H1 (cell line): ENCODE measurements at regions not wholly inside any gene's neighbourhood (a gene's known extent, or its start where the extent isn't known, plus 50 kb on each side); places are given as distances from the start of the nearest gene placed in this dataset.

Experiments
- CTCF ChIA-PET: fragments of 300-600 bp; sonication (Branson Sonifier 250); formaldehyde crosslinking; loops from one replicate; lab custom pipeline; 2021; ENCODE audit not compliant: partially characterized antibody; lab: Charles Lee
- POLR2A ChIA-PET: fragments of 300-600 bp; sonication (Branson Sonifier 250); formaldehyde crosslinking; loops from one replicate; lab custom pipeline; 2021; ENCODE audit warnings: inconsistent platforms; ENCODE audit not compliant: partially characterized antibody; lab: Charles Lee
- DNase-seq, 2 experiments: peaks; one replicate each; pipeline versions ENCODE4 v3.0.0 to v3.0.0-alpha.2; 2010 to 2022; ENCODE audit warnings: low spot score in 2 of 2, low read depth in 1 of 2, mixed read lengths in 1 of 2
- FAIRE-seq: peaks from 2 replicates; lab custom pipeline; 2011; peaks lifted over from hg19 to GRCh38; lab: Jason Lieb, UNC
- H2AFZ ChIP-seq: 2 replicates; pipeline ENCODE4 v1.8.1; 2012; ENCODE audit warnings: low read length, inconsistent platforms
- H2AK5ac ChIP-seq: 2 replicates; pipeline ENCODE4 v1.6.1; 2013; ENCODE audit warnings: low read depth, low read length
- H2BK120ac ChIP-seq: replicated peaks from 2 replicates; pipeline ENCODE3; 2013; ENCODE audit warnings: low read depth, low read length, inconsistent platforms
- H2BK12ac ChIP-seq: 2 replicates; pipeline ENCODE4 v1.6.1; 2013; ENCODE audit warnings: low read depth, low read length
- H2BK15ac ChIP-seq: 2 replicates; pipeline ENCODE4 v1.6.1; 2013; ENCODE audit warnings: low read length
- H2BK20ac ChIP-seq: 2 replicates; pipeline ENCODE4 v1.6.1; 2013; ENCODE audit warnings: low read length
- H2BK5ac ChIP-seq: 2 replicates; pipeline ENCODE4 v1.6.1; 2013; ENCODE audit warnings: low read depth, low read length
- H3K14ac ChIP-seq: 2 replicates; pipeline ENCODE4 v1.6.1; 2013; ENCODE audit warnings: inconsistent platforms; ENCODE audit not compliant: insufficient read length
- H3K18ac ChIP-seq: 2 replicates; pipeline ENCODE4 v1.6.1; 2013; ENCODE audit warnings: low read length; ENCODE audit errors: extremely low read depth
- H3K23ac ChIP-seq: 2 replicates; pipeline ENCODE4 v1.6.1; 2013; ENCODE audit warnings: inconsistent platforms; ENCODE audit not compliant: insufficient read length
- H3K23me2 ChIP-seq: 2 replicates; pipeline ENCODE4 v1.6.1; 2013; ENCODE audit warnings: low read depth, low read length
- H3K27ac ChIP-seq: 2 replicates; pipeline ENCODE4 v1.6.1; 2011; ENCODE audit warnings: low read depth, low read length, inconsistent platforms
- H3K27me3 ChIP-seq, 4 experiments: replicated peaks in 1 of 4; 1 replicate in 1 of 4; 2 replicates in 3 of 4; pipeline versions ENCODE4 v1.6.1 to v1.8.1; 2011 to 2013; ENCODE audit warnings: low read length in 3 of 4, mild to moderate bottlenecking in 3 of 4, inconsistent platforms in 2 of 4, mixed read lengths in 2 of 4, moderate library complexity in 1 of 4; ENCODE audit not compliant: control insufficient read depth in 3 of 4, insufficient read depth in 3 of 4; ENCODE audit errors: extremely low read depth in 1 of 4
- H3K36me3 ChIP-seq, 4 experiments: 2 replicates each; pipeline versions ENCODE4 v1.6.1 to v1.8.1; 2011 to 2013; ENCODE audit warnings: mild to moderate bottlenecking in 4 of 4, low read length in 3 of 4, moderate library complexity in 2 of 4, control low read depth in 1 of 4, inconsistent platforms in 1 of 4; ENCODE audit not compliant: insufficient read depth in 4 of 4, control insufficient read depth in 2 of 4
- H3K4ac ChIP-seq: replicated peaks from 2 replicates; pipeline ENCODE3; 2013; ENCODE audit warnings: low read length, low read depth, mixed read lengths, inconsistent platforms; ENCODE audit not compliant: insufficient read length
- H3K4me1 ChIP-seq, 4 experiments: replicated peaks in 1 of 4; 1 replicate in 1 of 4; 2 replicates in 3 of 4; pipeline versions ENCODE4 v1.6.1 to v1.8.1; 2011 to 2013; ENCODE audit warnings: low read length in 3 of 4, inconsistent platforms in 2 of 4, mixed read lengths in 1 of 4; ENCODE audit not compliant: insufficient read depth in 4 of 4, control insufficient read depth in 3 of 4
- H3K4me2 ChIP-seq, 2 experiments: 2 replicates each; pipeline versions ENCODE4 v1.6.1 to v1.8.1; 2011 to 2013; ENCODE audit warnings: low read depth in 2 of 2, low read length in 2 of 2, control low read depth in 1 of 2, inconsistent platforms in 1 of 2, mild to moderate bottlenecking in 1 of 2; ENCODE audit not compliant: insufficient read depth in 1 of 2
- H3K4me3 ChIP-seq, 4 experiments: fragments of 200-600, 300-600 bp in 1 of 4; sonication (generic), shearing (Covaris generic), sonication (Bioruptor Twin) in 1 of 4; 2 replicates each; pipeline versions ENCODE4 v1.5.1 to v1.8.1; 2011 to 2016; ENCODE audit warnings: low read length in 4 of 4, low read depth in 3 of 4, control low read depth in 2 of 4, inconsistent platforms in 2 of 4, mild to moderate bottlenecking in 2 of 4, mixed read lengths in 1 of 4, moderate library complexity in 1 of 4; ENCODE audit not compliant: insufficient read depth in 2 of 4; ENCODE audit errors: extremely low read depth in 1 of 4
- H3K56ac ChIP-seq: replicated peaks from 2 replicates; pipeline ENCODE3; 2013; ENCODE audit warnings: low read depth, mild to moderate bottlenecking, mixed read lengths, low read length, inconsistent platforms; ENCODE audit not compliant: insufficient read length
- H3K79me1 ChIP-seq: 2 replicates; pipeline ENCODE4 v1.6.1; 2013; ENCODE audit warnings: low read depth, low read length, control low read depth
- H3K79me2 ChIP-seq, 2 experiments: 2 replicates each; pipeline versions ENCODE4 v1.6.1 to v1.8.1; 2012 to 2013; ENCODE audit warnings: low read length in 2 of 2, mild to moderate bottlenecking in 2 of 2, inconsistent platforms in 1 of 2; ENCODE audit not compliant: insufficient read depth in 2 of 2, control insufficient read depth in 1 of 2
- H3K9ac ChIP-seq, 4 experiments: replicated peaks in 1 of 4; 1 replicate in 1 of 4; 2 replicates in 3 of 4; pipeline versions ENCODE4 v1.6.1 to v1.8.1; 2011 to 2013; ENCODE audit warnings: low read depth in 3 of 4, low read length in 3 of 4, control low read depth in 2 of 4, mild to moderate bottlenecking in 2 of 4, moderate library complexity in 2 of 4, inconsistent platforms in 1 of 4; ENCODE audit errors: extremely low read depth in 1 of 4
- H3K9me3 ChIP-seq, 2 experiments: 2 replicates each; pipeline versions ENCODE4 v1.6.1 to v1.8.1; 2012 to 2013; ENCODE audit warnings: mild to moderate bottlenecking in 2 of 2, moderate library complexity in 2 of 2, control low read depth in 1 of 2, inconsistent platforms in 1 of 2, low read depth in 1 of 2, low read length in 1 of 2, mixed read lengths in 1 of 2; ENCODE audit not compliant: insufficient read depth in 2 of 2
- H4K20me1 ChIP-seq, 2 experiments: replicated peaks in 1 of 2; 2 replicates each; pipeline versions ENCODE3 to v1.8.1; 2011 to 2013; ENCODE audit warnings: inconsistent platforms in 2 of 2, low read length in 2 of 2, mild to moderate bottlenecking in 1 of 2; ENCODE audit not compliant: insufficient read depth in 2 of 2, control insufficient read depth in 1 of 2
- H4K5ac ChIP-seq: 2 replicates; pipeline ENCODE4 v1.6.1; 2013; ENCODE audit warnings: low read length, low read depth, mixed read lengths, inconsistent platforms; ENCODE audit not compliant: insufficient read length
- H4K8ac ChIP-seq: 2 replicates; pipeline ENCODE4 v1.8.0; 2013; ENCODE audit warnings: mild to moderate bottlenecking, moderate library complexity, low read length, inconsistent platforms; ENCODE audit not compliant: insufficient read depth; ENCODE audit errors: extremely low read depth
- H4K91ac ChIP-seq: replicated peaks from 2 replicates; pipeline ENCODE3; 2013; ENCODE audit warnings: low read length, mixed read lengths, inconsistent platforms; ENCODE audit not compliant: insufficient read length
- ATF3 ChIP-seq: IDR thresholded peaks from 2 replicates; pipeline ENCODE4 v1.6.1; 2011; ENCODE audit warnings: low read depth, mild to moderate bottlenecking, low read length; ENCODE audit not compliant: insufficient read depth
- BACH1 ChIP-seq: IDR thresholded peaks from 2 replicates; pipeline ENCODE4 v1.6.1; 2012; ENCODE audit warnings: low read length, improper control_type of control experiment
- BRCA1 ChIP-seq: IDR thresholded peaks from 2 replicates; pipeline ENCODE4 v1.6.1; 2012; ENCODE audit warnings: low read depth, low read length, improper control_type of control experiment
- CBX8 ChIP-seq: fragments of 300-800, 300-1000 bp; sonication (generic); IDR thresholded peaks from 2 replicates; pipeline ENCODE4 v1.7.1; 2016; ENCODE audit warnings: low read depth, low read length, borderline replicate concordance
- CHD2 ChIP-seq: IDR thresholded peaks from 2 replicates; pipeline ENCODE4 v1.6.1; 2012; ENCODE audit warnings: low read length, improper control_type of control experiment
- CREB1 ChIP-seq: IDR thresholded peaks from 2 replicates; pipeline ENCODE4 v1.6.1; 2012; ENCODE audit warnings: inconsistent platforms
- CTBP2 ChIP-seq: IDR thresholded peaks from 2 replicates; pipeline ENCODE4 v1.7.0; 2011; ENCODE audit warnings: borderline replicate concordance, mild to moderate bottlenecking, moderate library complexity, mixed read lengths, low read length; ENCODE audit not compliant: insufficient read depth, insufficient read length
- EP300 ChIP-seq, 2 experiments: IDR thresholded peaks; 1 replicate in 1 of 2; 2 replicates in 1 of 2; pipeline ENCODE4 v1.6.1; 2011 to 2012; ENCODE audit warnings: low read depth in 2 of 2, low read length in 2 of 2, mild to moderate bottlenecking in 2 of 2, borderline replicate concordance in 1 of 2, inconsistent platforms in 1 of 2, moderate library complexity in 1 of 2
- NANOG ChIP-seq: IDR thresholded peaks from 2 replicates; pipeline ENCODE4 v1.6.1; 2011; ENCODE audit warnings: low read length, low read depth, mild to moderate bottlenecking, inconsistent platforms; ENCODE audit not compliant: insufficient read depth, poor library complexity, severe bottlenecking
- POLR2AphosphoS5 ChIP-seq: IDR thresholded peaks from 2 replicates; pipeline ENCODE4 v1.6.1; 2011; ENCODE audit warnings: low read depth, low read length
- POU5F1 ChIP-seq: IDR thresholded peaks from 2 replicates; pipeline ENCODE4 v1.6.1; 2011; ENCODE audit warnings: low read depth, mild to moderate bottlenecking, low read length, moderate library complexity
- SIN3A ChIP-seq, 2 experiments: IDR thresholded peaks in 1 of 2; conservative IDR thresholded peaks in 1 of 2; 2 replicates each; pipeline ENCODE4 v1.6.1; 2011 to 2012; ENCODE audit warnings: low read length in 2 of 2, improper control_type of control experiment in 1 of 2, low read depth in 1 of 2, mild to moderate bottlenecking in 1 of 2
- SIX5 ChIP-seq: IDR thresholded peaks from 2 replicates; pipeline ENCODE4 v1.6.1; 2011; ENCODE audit warnings: mild to moderate bottlenecking, low read depth, low read length
- TCF12 ChIP-seq: IDR thresholded peaks from 2 replicates; pipeline ENCODE4 v1.6.1; 2011; ENCODE audit warnings: low read depth, mild to moderate bottlenecking, low read length
- ZNF274 ChIP-seq: IDR thresholded peaks from 2 replicates; pipeline ENCODE4 v1.7.0; 2012; ENCODE audit warnings: low read length, borderline replicate concordance; ENCODE audit errors: extremely low read depth

- Histone ChIP-seq H2BK15ac (no peak overlapping the region), H2AK5ac (no peak overlapping the region), H4K20me1 (no peaks in the 10 kb centered on the region), H3K23me2 (no peaks in the 10 kb centered on the region), H3K18ac (no peak overlapping the region), H3K23ac (no peak overlapping the region), H3K79me2 (no peaks in the 10 kb centered on the region), H4K8ac (no peak overlapping the region), H2BK5ac (no peak overlapping the region), H2BK120ac (no peak overlapping the region), H3K4me2 (no peak overlapping the region), H3K79me1 (no peaks in the 10 kb centered on the region), H3K27ac (no peak overlapping the region), H4K5ac (no peak overlapping the region), H2BK12ac (no peak overlapping the region), H3K4me3 (no peak overlapping the region), H4K91ac (no peak overlapping the region), H2BK20ac (no peak overlapping the region), H3K4me1 (no peaks in the 10 kb centered on the region), H3K27me3 (no peaks in the 10 kb centered on the region), H2AFZ (no peak overlapping the region), H3K4ac (no peak overlapping the region), H3K56ac (no peak overlapping the region), H3K9me3 (no peaks in the 10 kb centered on the region), H3K9ac (no peak overlapping the region), H3K14ac (no peak overlapping the region), H3K36me3 (no peaks in the 10 kb centered on the region)
- TF ChIP-seq NANOG (no peak), CBX8 (no peak), SIX5 (no peak), BACH1 (no peak), CTBP2 (no peak), SIN3A (conservative IDR thresholded peaks at IDR 0.05 in 1 of 2, IDR thresholded peaks at IDR 0.05 in 1 of 2; ENCODE audit: low read depth in 1 of 2, low read length in 2 of 2) (no peak), ZNF274 (no peak), TCF12 (no peak), CREB1 (no peak), CHD2 (no peak), EP300 (IDR thresholded peaks at IDR 0.05; ENCODE audit: borderline replicate concordance in 1 of 2, low read depth in 2 of 2, low read length in 2 of 2) (no peak), BRCA1 (no peak), ATF3 (no peak), POLR2AphosphoS5 (no peak), POU5F1 (no peak)
- FAIRE-seq: no peak
- POLR2A ChIA-PET: no interaction called here
- CTCF ChIA-PET: no interaction called here
- no peak for DNase-seq
Observed at GRCh38 chr11:37409124-37409523, 811.1 kb upstream of the RAG2 start.
